Right lobe of liver (tissue), 6 donors: ENCODE measurements at regions not wholly inside any gene's neighbourhood (a gene's known extent, or its start where the extent isn't known, plus 50 kb on each side); places are given as distances from the start of the nearest gene placed in this dataset.
A peak's percentile ranks its signal among the peaks of the same experiment; 100 is the strongest.

Source experiments
- ATAC-seq, 4 donors: fragments of 200-7000 bp; cut with Tn5 transposase; one replicate each; pipeline ENCODE4 v1.9.1; 2020; ENCODE audit warnings: mild to moderate bottlenecking in 4 of 4, moderate library complexity in 4 of 4
- DNase-seq, 3 donors: peaks; one replicate each; pipeline ENCODE4 v3.0.0-alpha.2; 2020
- H3K27ac ChIP-seq, 3 donors: fragments of 200-600 bp; one replicate each; pipeline ENCODE4 v1.8.0; 2022
- H3K27me3 ChIP-seq, 2 donors: fragments of 200-600 bp; one replicate each; pipeline ENCODE4 v1.8.0; 2022
- H3K36me3 ChIP-seq, 4 donors: fragments of 200-600 bp; sonication (generic) in 1 of 4; one replicate each; pipeline versions ENCODE4 v1.5.1 to v1.8.0; 2017 to 2022; ENCODE audit warnings: control low read depth in 1 of 4
- H3K4me1 ChIP-seq, 4 donors: fragments of 200-600 bp; sonication (generic) in 1 of 4; one replicate each; pipeline versions ENCODE4 v1.5.1 to v1.8.0; 2017 to 2022; ENCODE audit warnings: control low read depth in 1 of 4
- H3K4me3 ChIP-seq, 3 donors: fragments of 200-600 bp; one replicate each; pipeline ENCODE4 v1.8.0; 2022
- H3K9me3 ChIP-seq, 4 donors: fragments of 200-600 bp; sonication (generic) in 1 of 4; one replicate each; pipeline versions ENCODE4 v1.5.1 to v1.8.0; 2017 to 2022; ENCODE audit warnings: control low read depth in 1 of 4
- POLR2A ChIP-seq: fragments of 450-650 bp; IDR thresholded peaks from one replicate; pipeline ENCODE4 v1.6.1; 2017; ENCODE audit warnings: antibody characterized with exemption, mild to moderate bottlenecking
- WGBS: methylation state at CpG from one replicate; pipeline ENCODE4 v1.1.6; 2018; ENCODE audit warnings: low coverage, low lambda C conversion rate; ENCODE audit not compliant: insufficient coverage; ENCODE audit errors: missing lambda C conversion rate; 5-methylcytosine and 5-hydroxymethylcytosine counted together
- intact Hi-C, 2 donors: fragments of 100-400 bp; cut with DNase I; formaldehyde crosslinking; loops; one replicate each; pipeline versions ENCODE4 v1.11.2 to v1.14.1; 2022
- TF ChIP-seq, protein P1 (sequence below), 4 donors: fragments of 200-600 bp in 3 of 4; fragments of 450-650 bp in 1 of 4; IDR thresholded peaks; one replicate each; pipeline versions ENCODE4 v1.5.1 to v1.8.0; 2016 to 2022; ENCODE audit warnings: antibody characterized with exemption in 4 of 4, mild to moderate bottlenecking in 2 of 4
- donor health status: DM: no; HTN: yes; CAD: no.
- donor health status: DM: no; HTN: no; CAD: no.
- donor health status: DM: no; HTN: no; CAD: no.
- donor health status: DM: no; HTN: yes; CAD: no.
- donor health status: DM: no; HTN: yes; CAD: no.

DNA sequence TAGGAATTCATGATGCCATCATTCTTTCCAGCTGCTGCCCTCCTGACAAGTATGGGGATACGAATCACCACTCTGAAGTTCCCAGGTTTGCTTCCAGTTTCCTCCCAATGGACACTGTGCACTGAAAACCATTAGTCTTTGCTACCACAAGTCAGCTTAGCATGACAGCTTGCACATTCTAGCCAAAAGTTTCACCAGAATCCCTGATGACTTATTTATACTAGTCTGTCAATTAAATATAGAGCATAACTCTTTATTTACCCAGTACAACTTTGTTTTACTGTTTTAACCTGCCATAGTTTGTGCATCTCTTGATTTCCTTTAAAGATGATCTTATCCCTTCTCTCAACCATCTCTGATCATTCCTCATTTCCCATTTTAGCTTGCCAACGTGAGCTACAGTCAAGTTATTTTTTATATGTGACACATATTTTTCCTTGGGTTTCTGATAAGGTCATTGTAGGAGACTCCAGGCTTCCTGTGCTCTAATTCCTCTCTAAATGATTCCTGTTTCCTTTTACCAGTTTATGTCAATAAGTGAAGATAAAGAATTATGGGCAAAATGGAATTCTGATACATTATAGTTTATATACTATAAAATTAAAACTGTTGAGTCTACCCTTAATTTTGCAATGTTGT, 167.5 kb upstream of the MEOX2 start:
- no peak for DNase-seq
- WGBS: 47% methylated on average over 2 of the region's 2 CpGs
- Histone ChIP-seq H3K36me3 (no peaks in the 10 kb centered on the region), H3K4me1 (no peaks in the 10 kb centered on the region), H3K9me3 (no peaks in the 10 kb centered on the region), H3K27me3 (no peaks in the 10 kb centered on the region), H3K4me3 (no peak overlapping the region), H3K27ac (no peak overlapping the region)
- intact Hi-C loops: no loop called here
- no peak for ATAC-seq
- TF ChIP-seq, protein P1, sequence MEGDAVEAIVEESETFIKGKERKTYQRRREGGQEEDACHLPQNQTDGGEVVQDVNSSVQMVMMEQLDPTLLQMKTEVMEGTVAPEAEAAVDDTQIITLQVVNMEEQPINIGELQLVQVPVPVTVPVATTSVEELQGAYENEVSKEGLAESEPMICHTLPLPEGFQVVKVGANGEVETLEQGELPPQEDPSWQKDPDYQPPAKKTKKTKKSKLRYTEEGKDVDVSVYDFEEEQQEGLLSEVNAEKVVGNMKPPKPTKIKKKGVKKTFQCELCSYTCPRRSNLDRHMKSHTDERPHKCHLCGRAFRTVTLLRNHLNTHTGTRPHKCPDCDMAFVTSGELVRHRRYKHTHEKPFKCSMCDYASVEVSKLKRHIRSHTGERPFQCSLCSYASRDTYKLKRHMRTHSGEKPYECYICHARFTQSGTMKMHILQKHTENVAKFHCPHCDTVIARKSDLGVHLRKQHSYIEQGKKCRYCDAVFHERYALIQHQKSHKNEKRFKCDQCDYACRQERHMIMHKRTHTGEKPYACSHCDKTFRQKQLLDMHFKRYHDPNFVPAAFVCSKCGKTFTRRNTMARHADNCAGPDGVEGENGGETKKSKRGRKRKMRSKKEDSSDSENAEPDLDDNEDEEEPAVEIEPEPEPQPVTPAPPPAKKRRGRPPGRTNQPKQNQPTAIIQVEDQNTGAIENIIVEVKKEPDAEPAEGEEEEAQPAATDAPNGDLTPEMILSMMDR (IDR thresholded peaks at IDR 0.05): no peak
- TF ChIP-seq POLR2A: no peak

DNA sequence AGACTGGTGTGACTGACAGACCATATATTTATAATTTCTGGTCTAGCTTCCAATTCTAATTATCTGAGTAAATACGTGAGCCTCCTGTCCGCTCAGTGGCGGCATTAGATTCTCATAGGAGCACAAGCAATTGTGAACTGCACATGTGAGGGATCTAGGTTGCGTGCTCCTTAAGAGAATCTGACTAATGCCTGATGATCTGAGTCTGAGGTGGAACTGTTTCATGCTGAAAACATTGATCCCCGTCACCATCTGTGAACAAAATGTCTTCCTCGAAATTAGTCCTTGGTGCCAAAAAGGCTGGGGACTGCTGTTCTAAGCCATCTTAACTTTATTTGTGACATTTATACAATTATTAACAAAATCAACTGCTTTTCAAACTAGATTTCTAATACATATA, 164.7 kb upstream of the MEOX2 start:
- Histone ChIP-seq H3K27ac (no peak overlapping the region), H3K4me1 (no peaks in the 10 kb centered on the region), H3K9me3 (no peaks in the 10 kb centered on the region), H3K27me3 (no peaks in the 10 kb centered on the region), H3K36me3 (no peaks in the 10 kb centered on the region), H3K4me3 (no peak overlapping the region)
- intact Hi-C loops: no loop called here
- WGBS: 87% methylated on average over 5 of the region's 6 CpGs
- no peak for ATAC-seq
- DNase-seq: no peak
- TF ChIP-seq, protein P1 (IDR thresholded peaks at IDR 0.05): no peak
- TF ChIP-seq POLR2A: no peak

DNA sequence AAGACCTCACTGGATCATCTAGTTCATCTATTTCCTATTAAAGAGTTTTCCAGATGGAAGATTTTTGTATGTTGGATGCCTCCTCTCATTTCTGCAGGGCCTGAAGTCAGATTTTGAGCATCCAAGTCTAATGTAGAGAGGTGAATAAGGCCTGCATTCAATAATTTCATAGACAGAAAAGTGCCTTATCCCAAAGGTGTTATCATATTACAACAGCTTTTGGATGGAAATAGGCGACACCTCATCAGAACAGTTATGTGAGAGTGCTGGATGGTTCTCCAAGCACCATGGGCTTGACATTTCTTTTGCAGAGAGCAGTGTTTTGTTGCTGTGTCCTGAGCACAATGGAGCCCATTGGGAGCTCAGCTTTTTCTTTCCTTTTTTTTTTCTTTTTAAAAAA, 162.4 kb upstream of the MEOX2 start:
- Histone ChIP-seq H3K27me3 (no peaks in the 10 kb centered on the region), H3K27ac (no peak overlapping the region), H3K36me3 (no peaks in the 10 kb centered on the region), H3K4me3 (no peak overlapping the region), H3K4me1 (no peaks in the 10 kb centered on the region), H3K9me3 (no peaks in the 10 kb centered on the region)
- intact Hi-C loops: no loop called here
- WGBS: 100% methylated on average over 1 of the region's 1 CpG
- no peak for ATAC-seq
- no peak for TF ChIP-seq POLR2A
- TF ChIP-seq, protein P1 (IDR thresholded peaks at IDR 0.05): no peak
- DNase-seq: no peak

DNA sequence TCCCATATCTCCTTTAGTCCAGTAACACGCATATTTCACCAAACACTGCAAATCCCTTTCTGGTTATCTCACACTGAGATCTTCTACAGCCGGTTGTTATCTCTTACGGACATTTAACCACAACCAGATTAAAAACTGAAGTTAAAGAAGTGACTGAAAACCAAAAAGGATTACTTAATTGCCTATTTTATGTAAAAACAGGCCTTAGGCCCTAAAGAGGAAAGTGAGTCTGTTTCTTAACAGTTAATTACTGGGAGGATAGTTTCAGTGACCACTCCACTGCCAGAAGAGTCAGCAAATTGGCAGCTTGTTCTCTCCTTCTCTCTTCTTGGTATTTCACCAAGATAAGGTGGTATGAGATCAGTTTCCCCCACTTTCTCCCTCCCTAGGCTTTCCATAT, 161.9 kb upstream of the MEOX2 start:
- no peak for TF ChIP-seq POLR2A
- TF ChIP-seq, protein P1 (IDR thresholded peaks at IDR 0.05): no peak
- no peaks in the 10 kb centered on the region for H3K27me3 ChIP-seq
- no peak overlapping the region for H3K4me3 ChIP-seq
- DNase-seq (no peak), ATAC-seq (no peak)
- no peaks in the 10 kb centered on the region for H3K9me3 ChIP-seq
- WGBS: 64% methylated on average over 3 of the region's 3 CpGs
- no peaks in the 10 kb centered on the region for H3K4me1 ChIP-seq
- H3K27ac ChIP-seq: no peak overlapping the region
- intact Hi-C loops: no loop called here
- H3K36me3 ChIP-seq: no peaks in the 10 kb centered on the region

DNA sequence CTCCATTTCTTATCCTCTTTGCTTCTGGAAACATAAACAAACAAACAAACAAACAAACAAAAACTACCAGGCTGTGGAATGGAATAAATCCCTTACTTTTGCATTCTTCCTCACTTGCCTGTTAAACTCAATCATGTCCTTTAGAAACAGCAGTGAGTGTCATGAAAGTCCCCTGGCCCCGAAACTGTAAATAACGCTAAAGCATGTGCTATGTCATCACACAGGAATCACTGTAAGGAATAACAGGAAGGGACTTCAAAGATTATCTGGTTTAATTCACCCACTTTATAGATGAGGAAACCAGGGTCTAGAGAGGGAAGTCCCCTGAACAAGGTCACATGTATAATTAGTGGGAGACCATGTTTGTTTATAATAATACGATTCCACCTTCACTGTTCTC, 159.4 kb upstream of the MEOX2 start:
- H3K4me1 ChIP-seq: no peaks in the 10 kb centered on the region
- no peaks in the 10 kb centered on the region for H3K36me3 ChIP-seq
- intact Hi-C loops: no loop called here
- no peaks in the 10 kb centered on the region for H3K27me3 ChIP-seq
- H3K27ac ChIP-seq: no peak overlapping the region
- ATAC-seq (peak in 1 of 4 donors; percentile 30), DNase-seq (no peak)
- 74% methylated on average over 3 of the region's 3 CpGs for WGBS
- TF ChIP-seq, protein P1 (IDR thresholded peaks at IDR 0.05): no peak
- TF ChIP-seq POLR2A: no peak
- no peak overlapping the region for H3K4me3 ChIP-seq
- H3K9me3 ChIP-seq: no peaks in the 10 kb centered on the region
